Thymus (tissue), 11 donors: ENCODE measurements at regions not wholly inside any gene's neighbourhood (a gene's known extent, or its start where the extent isn't known, plus 50 kb on each side); places are given as distances from the start of the nearest gene placed in this dataset.
"Not testable (repeated sequence)": the region's sequence is repeated elsewhere in the genome, so short reads cannot be mapped to it uniquely, and the experiment has no call there.

ENCODE experiments used
- DNase-seq, 9 donors: peaks; one replicate each; pipeline ENCODE4 v3.0.0-alpha.2; 2013; ENCODE audit warnings: low spot score in 9 of 9, low read depth in 6 of 9, missing footprints in 1 of 9
- H3K27ac ChIP-seq, 2 donors: one replicate each; pipeline ENCODE4 v1.5.1; 2013; ENCODE audit warnings: control low read depth in 1 of 2, low read depth in 1 of 2, low read length in 1 of 2, mild to moderate bottlenecking in 1 of 2, moderate library complexity in 1 of 2
- H3K27me3 ChIP-seq, 2 donors: one replicate each; pipeline ENCODE4 v1.5.1; 2013; ENCODE audit warnings: low read length in 1 of 2; ENCODE audit not compliant: control insufficient read depth in 2 of 2, insufficient read depth in 1 of 2
- H3K36me3 ChIP-seq, 2 donors: one replicate each; pipeline ENCODE4 v1.5.1; 2013; ENCODE audit warnings: low read length in 1 of 2, mild to moderate bottlenecking in 1 of 2, moderate library complexity in 1 of 2; ENCODE audit not compliant: control insufficient read depth in 2 of 2, insufficient read depth in 2 of 2
- H3K4me1 ChIP-seq, 2 donors: one replicate each; pipeline ENCODE4 v1.5.1; 2013; ENCODE audit warnings: low read length in 2 of 2; ENCODE audit not compliant: control insufficient read depth in 2 of 2, insufficient read depth in 2 of 2
- H3K4me3 ChIP-seq, 2 donors: one replicate each; pipeline ENCODE4 v1.5.1; 2013; ENCODE audit warnings: low read length in 2 of 2, control low read depth in 1 of 2, mild to moderate bottlenecking in 1 of 2
- H3K9me3 ChIP-seq, 2 donors: one replicate each; pipeline ENCODE4 v1.5.1; 2013; ENCODE audit warnings: low read length in 1 of 2, mild to moderate bottlenecking in 1 of 2; ENCODE audit not compliant: control insufficient read depth in 2 of 2, insufficient read depth in 1 of 2
- WGBS: extraction: QIAGEN DNeasy Blood & Tissue Kit; methylation state at CpG from one replicate; pipeline ENCODE4 v1.1.7; 2013; 5-methylcytosine and 5-hydroxymethylcytosine counted together
- donor health status: healthy.

- 94% methylated on average over 4 of the region's 4 CpGs for WGBS
- peaks cover 0 to 6% of the 10 kb centered on the region in 2 donors for H3K9me3 ChIP-seq
- H3K4me3 ChIP-seq = no peak overlapping the region
- no peak overlapping the region for H3K27ac ChIP-seq
- no peak for DNase-seq
- no peaks in the 10 kb centered on the region for H3K27me3 ChIP-seq
- H3K36me3 ChIP-seq = no peaks in the 10 kb centered on the region
- no peaks in the 10 kb centered on the region for H3K4me1 ChIP-seq
Observed at GRCh38 chr13:66237411-66238062, 992.6 kb downstream of the PCDH9 start.

- WGBS = 93% methylated on average over 1 of the region's 1 CpG
- Histone ChIP-seq H3K4me1 (no peaks in the 10 kb centered on the region), H3K27ac (no peak overlapping the region), H3K9me3 (peaks cover 0 to 6% of the 10 kb centered on the region in 2 donors), H3K4me3 (no peak overlapping the region), H3K36me3 (no peaks in the 10 kb centered on the region), H3K27me3 (no peaks in the 10 kb centered on the region)
- DNase-seq = no peak
Observed at GRCh38 chr13:66234159-66234558, 996.0 kb downstream of the PCDH9 start.

- DNase-seq, H3K36me3 ChIP-seq, H3K27ac ChIP-seq, H3K27me3 ChIP-seq, H3K4me3 ChIP-seq, H3K4me1 ChIP-seq, H3K9me3 ChIP-seq: not testable (repeated sequence)
- 94% methylated on average over 4 of the region's 6 CpGs for WGBS
Observed at GRCh38 chr13:66231958-66232357, 998.2 kb downstream of the PCDH9 start.

DNA sequence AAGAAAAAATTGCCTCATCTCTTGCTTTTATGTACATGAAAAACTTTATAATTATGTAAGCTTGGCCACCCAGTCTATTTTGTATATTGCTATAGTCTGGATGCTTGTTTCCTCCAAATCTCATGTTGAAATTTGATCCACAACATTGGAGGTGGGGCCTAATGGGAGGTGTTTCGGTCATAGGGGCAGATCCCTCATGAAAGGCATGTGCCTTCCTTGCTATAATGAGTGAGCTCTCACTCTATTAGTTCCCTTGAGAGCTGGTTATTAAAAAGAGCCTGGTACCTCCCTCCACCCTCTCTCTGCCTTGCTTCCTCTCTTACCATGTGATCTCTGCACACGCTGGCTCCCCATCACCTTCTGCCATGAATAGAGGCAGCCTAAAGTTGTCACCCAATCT, 1005.1 kb downstream of the PCDH9 start:
- no peak overlapping the region for H3K27ac ChIP-seq
- DNase-seq = no peak
- no peaks in the 10 kb centered on the region for H3K36me3 ChIP-seq
- H3K4me1 ChIP-seq = peaks cover 3 to 4% of the 10 kb centered on the region in 2 donors
- H3K9me3 ChIP-seq = no peaks in the 10 kb centered on the region
- WGBS = 95% methylated on average over 2 of the region's 2 CpGs
- no peak overlapping the region for H3K4me3 ChIP-seq
- H3K27me3 ChIP-seq = no peaks in the 10 kb centered on the region

GRCh38 chr13:66224663-66225062, 1005.5 kb downstream of the PCDH9 start:
- 71% methylated on average over 2 of the region's 2 CpGs for WGBS
- Histone ChIP-seq H3K4me1 (peaks cover 3 to 4% of the 10 kb centered on the region in 2 donors), H3K36me3 (no peaks in the 10 kb centered on the region), H3K27ac (no peak overlapping the region), H3K9me3 (no peaks in the 10 kb centered on the region), H3K27me3 (no peaks in the 10 kb centered on the region), H3K4me3 (no peak overlapping the region)
- DNase-seq = peak in 1 of 9 donors; percentile 13

DNA sequence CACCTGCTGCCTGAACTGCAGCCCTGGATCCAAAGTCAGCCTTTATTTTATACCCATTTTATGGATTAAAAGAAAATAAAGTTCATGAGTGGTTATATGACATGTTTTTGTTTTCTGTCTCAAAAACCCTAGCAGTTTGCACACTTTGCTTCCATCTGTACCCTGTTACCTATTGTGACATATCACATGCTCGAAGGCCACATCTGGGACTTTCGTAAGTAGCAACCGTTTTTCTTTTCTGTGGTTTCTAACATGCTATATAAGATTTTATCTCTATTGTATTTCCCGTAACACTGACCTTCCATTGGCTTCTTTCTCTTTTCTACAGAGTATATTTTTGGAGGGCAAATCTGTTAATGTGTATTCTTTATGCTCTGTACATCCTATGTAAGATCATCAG, 1007.2 kb downstream of the PCDH9 start:
- DNase-seq = peak in 5 of 9 donors; percentile 28 to 75 (median 35)
- Histone ChIP-seq H3K4me3 (no peak overlapping the region), H3K4me1 (peaks cover 3 to 4% of the 10 kb centered on the region in 2 donors), H3K36me3 (no peaks in the 10 kb centered on the region), H3K9me3 (no peaks in the 10 kb centered on the region), H3K27ac (peak overlapping the region in 1 of 2 donors; percentile 27), H3K27me3 (no peaks in the 10 kb centered on the region)
- WGBS = 46% methylated on average over 4 of the region's 4 CpGs

- 85% methylated on average over 4 of the region's 4 CpGs for WGBS
- Histone ChIP-seq H3K9me3 (no peaks in the 10 kb centered on the region), H3K4me3 (no peak overlapping the region), H3K4me1 (peaks cover 3 to 4% of the 10 kb centered on the region in 2 donors), H3K27me3 (no peaks in the 10 kb centered on the region), H3K27ac (no peak overlapping the region), H3K36me3 (no peaks in the 10 kb centered on the region)
- DNase-seq = no peak
Observed at GRCh38 chr13:66222127-66222526, 1008.0 kb downstream of the PCDH9 start.

GRCh38 chr13:66219506-66219905, 1010.6 kb downstream of the PCDH9 start:
- Histone ChIP-seq H3K27ac (no peak overlapping the region), H3K27me3 (no peaks in the 10 kb centered on the region), H3K9me3 (no peaks in the 10 kb centered on the region), H3K36me3 (no peaks in the 10 kb centered on the region), H3K4me3 (no peak overlapping the region), H3K4me1 (peaks cover under 1 to 2% of the 10 kb centered on the region in 2 donors)
- 89% methylated on average over 1 of the region's 1 CpG for WGBS
- no peak for DNase-seq

GRCh38 chr13:66218583-66218982, 1011.6 kb downstream of the PCDH9 start:
- H3K9me3 ChIP-seq = no peaks in the 10 kb centered on the region
- DNase-seq = no peak
- H3K4me1 ChIP-seq = no peaks in the 10 kb centered on the region
- peak overlapping the region in 1 of 2 donors; percentile 38 for H3K27ac ChIP-seq
- H3K36me3 ChIP-seq = no peaks in the 10 kb centered on the region
- H3K4me3 ChIP-seq = no peak overlapping the region
- no peaks in the 10 kb centered on the region for H3K27me3 ChIP-seq
